ENCODE measurements at regions not wholly inside any gene's neighbourhood (a gene's known extent, or its start where the extent isn't known, plus 50 kb on each side); places are given as distances from the start of the nearest gene placed in this dataset.

DNA sequence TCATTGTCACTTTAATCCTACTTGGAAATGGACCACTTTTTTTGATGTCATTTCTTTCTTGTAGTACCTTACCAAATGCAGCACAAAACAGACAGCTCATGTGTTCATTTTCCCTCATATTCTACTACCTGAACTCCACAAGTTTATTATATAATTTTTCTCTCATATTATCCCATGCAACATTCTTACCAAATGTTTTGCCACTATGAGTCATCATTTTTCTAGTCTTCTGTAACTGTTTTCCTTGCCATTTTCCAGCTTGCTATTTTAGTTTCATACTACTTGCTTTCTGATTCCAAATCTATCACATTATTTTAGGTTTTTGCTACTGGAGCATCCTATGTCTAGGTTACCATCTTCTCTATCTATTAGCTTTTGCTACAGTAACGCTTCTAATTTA, 332.7 kb downstream of the ZFHX3 start:
- Histone ChIP-seq H3K9me3 (ENCODE audit: insufficient read depth, low read length) (peaks cover 20% of the 10 kb centered on the region; the same call in 1 of the 2 replicates), H3K36me3 (ENCODE audit: low read length) (0 out of 2 replicates have a peak, but pooled peaks cover 4% of the 10 kb centered on the region), H4K20me1 (ENCODE audit: low read depth, low read length) (no peaks in the 10 kb centered on the region), H3K4me2 (ENCODE audit: low read depth, low read length, poor library complexity, severe bottlenecking) (no peak overlapping the region), H3F3A (ENCODE audit: insufficient read depth) (no peaks in the 10 kb centered on the region), H3K27me3 (ENCODE audit: low read length) (no peaks in the 10 kb centered on the region), H3K79me2 (ENCODE audit: insufficient read depth, low read length) (no peaks in the 10 kb centered on the region), H3K4me3 (ENCODE audit: insufficient read depth, low read length, poor library complexity, severe bottlenecking) (no peak overlapping the region), H2AFZ (ENCODE audit: low read depth, low read length, severe bottlenecking) (no peak overlapping the region), H3K9ac (ENCODE audit: low read length) (no peak overlapping the region), H3K27ac (ENCODE audit: low read depth, low read length) (no peak overlapping the region), H3K9me2 (replicated peaks; ENCODE audit: insufficient read depth, low read length) (no peaks in the 10 kb centered on the region)
- TF ChIP-seq, protein P1, sequence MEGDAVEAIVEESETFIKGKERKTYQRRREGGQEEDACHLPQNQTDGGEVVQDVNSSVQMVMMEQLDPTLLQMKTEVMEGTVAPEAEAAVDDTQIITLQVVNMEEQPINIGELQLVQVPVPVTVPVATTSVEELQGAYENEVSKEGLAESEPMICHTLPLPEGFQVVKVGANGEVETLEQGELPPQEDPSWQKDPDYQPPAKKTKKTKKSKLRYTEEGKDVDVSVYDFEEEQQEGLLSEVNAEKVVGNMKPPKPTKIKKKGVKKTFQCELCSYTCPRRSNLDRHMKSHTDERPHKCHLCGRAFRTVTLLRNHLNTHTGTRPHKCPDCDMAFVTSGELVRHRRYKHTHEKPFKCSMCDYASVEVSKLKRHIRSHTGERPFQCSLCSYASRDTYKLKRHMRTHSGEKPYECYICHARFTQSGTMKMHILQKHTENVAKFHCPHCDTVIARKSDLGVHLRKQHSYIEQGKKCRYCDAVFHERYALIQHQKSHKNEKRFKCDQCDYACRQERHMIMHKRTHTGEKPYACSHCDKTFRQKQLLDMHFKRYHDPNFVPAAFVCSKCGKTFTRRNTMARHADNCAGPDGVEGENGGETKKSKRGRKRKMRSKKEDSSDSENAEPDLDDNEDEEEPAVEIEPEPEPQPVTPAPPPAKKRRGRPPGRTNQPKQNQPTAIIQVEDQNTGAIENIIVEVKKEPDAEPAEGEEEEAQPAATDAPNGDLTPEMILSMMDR (IDR thresholded peaks at IDR 0.05; ENCODE audit: insufficient read depth, low read length, poor library complexity, severe bottlenecking) = no peak
- no peak for TF ChIP-seq EZH2phosphoT487 (conservative IDR thresholded peaks at IDR 0.05; ENCODE audit: low read length)

DNA sequence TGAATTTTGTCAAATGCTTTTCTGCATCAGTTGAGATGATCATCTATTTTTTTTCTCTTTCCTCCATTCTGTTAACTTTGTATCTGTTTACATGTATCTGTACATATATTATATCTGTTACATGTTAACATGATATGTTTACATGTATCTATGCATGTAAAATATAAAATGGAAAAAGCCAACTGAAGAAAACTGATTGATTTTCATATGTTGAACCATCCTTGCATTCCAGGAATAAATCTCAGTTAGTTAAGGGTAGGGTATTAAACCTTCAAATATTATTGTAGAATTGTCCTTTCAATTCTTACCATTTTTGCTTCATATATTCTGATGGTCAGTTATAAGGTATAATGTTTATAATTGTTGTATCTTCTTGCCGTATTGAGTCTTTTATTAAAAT, 336.1 kb downstream of the ZFHX3 start:
- Histone ChIP-seq H3K9me2 (replicated peaks; ENCODE audit: insufficient read depth, low read length) (no peaks in the 10 kb centered on the region), H3K4me3 (ENCODE audit: insufficient read depth, low read length, poor library complexity, severe bottlenecking) (no peak overlapping the region), H3K4me2 (ENCODE audit: low read depth, low read length, poor library complexity, severe bottlenecking) (no peak overlapping the region), H3K27me3 (ENCODE audit: low read length) (no peaks in the 10 kb centered on the region), H3K9ac (ENCODE audit: low read length) (no peak overlapping the region), H3F3A (ENCODE audit: insufficient read depth) (no peaks in the 10 kb centered on the region), H3K9me3 (ENCODE audit: insufficient read depth, low read length) (peaks cover 20% of the 10 kb centered on the region; the same call in 1 of the 2 replicates), H3K79me2 (ENCODE audit: insufficient read depth, low read length) (no peaks in the 10 kb centered on the region), H3K36me3 (ENCODE audit: low read length) (0 out of 2 replicates have a peak, but pooled peaks cover 4% of the 10 kb centered on the region), H3K27ac (ENCODE audit: low read depth, low read length) (no peak overlapping the region), H2AFZ (ENCODE audit: low read depth, low read length, severe bottlenecking) (no peak overlapping the region), H4K20me1 (ENCODE audit: low read depth, low read length) (no peaks in the 10 kb centered on the region)
- no peak for TF ChIP-seq EZH2phosphoT487 (conservative IDR thresholded peaks at IDR 0.05; ENCODE audit: low read length)
- TF ChIP-seq, protein P1 (IDR thresholded peaks at IDR 0.05; ENCODE audit: insufficient read depth, low read length, poor library complexity, severe bottlenecking) = no peak

DNA sequence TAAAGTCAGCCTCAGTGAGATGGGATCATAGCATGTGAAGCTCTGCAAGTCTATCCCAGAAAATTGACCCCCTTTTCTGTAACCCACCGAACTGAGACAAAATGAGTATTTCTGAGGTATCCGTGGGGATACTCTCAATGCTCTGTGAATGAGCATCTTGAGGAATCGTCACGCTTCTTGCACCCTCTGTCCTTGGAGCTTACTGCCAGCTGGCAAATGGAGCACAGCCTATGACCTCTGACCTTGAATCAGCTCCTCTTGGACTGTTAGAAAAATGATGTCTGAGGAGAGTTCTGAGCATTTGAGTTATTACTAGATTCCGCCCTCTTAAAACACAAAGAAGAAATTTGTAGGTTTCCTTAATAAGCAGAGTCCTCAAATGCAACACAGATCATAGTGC, 342.1 kb downstream of the ZFHX3 start:
- no peak overlapping the region for H3K4me3 ChIP-seq (ENCODE audit: insufficient read depth, low read length, poor library complexity, severe bottlenecking)
- no peak overlapping the region for H3K4me2 ChIP-seq (ENCODE audit: low read depth, low read length, poor library complexity, severe bottlenecking)
- 0 out of 2 replicates have a peak, but pooled peaks cover 3% of the 10 kb centered on the region for H3K9me3 ChIP-seq (ENCODE audit: insufficient read depth, low read length)
- H2AFZ ChIP-seq (ENCODE audit: low read depth, low read length, severe bottlenecking) = no peak overlapping the region
- no peak overlapping the region for H3K9ac ChIP-seq (ENCODE audit: low read length)
- no peaks in the 10 kb centered on the region for H3F3A ChIP-seq (ENCODE audit: insufficient read depth)
- no peaks in the 10 kb centered on the region for H3K9me2 ChIP-seq (replicated peaks; ENCODE audit: insufficient read depth, low read length)
- no peak overlapping the region for H3K27ac ChIP-seq (ENCODE audit: low read depth, low read length)
- H3K79me2 ChIP-seq (ENCODE audit: insufficient read depth, low read length) = no peaks in the 10 kb centered on the region
- no peaks in the 10 kb centered on the region for H3K36me3 ChIP-seq (ENCODE audit: low read length)
- no peaks in the 10 kb centered on the region for H4K20me1 ChIP-seq (ENCODE audit: low read depth, low read length)
- H3K27me3 ChIP-seq (ENCODE audit: low read length) = no peaks in the 10 kb centered on the region
- no peak for TF ChIP-seq EZH2phosphoT487 (conservative IDR thresholded peaks at IDR 0.05; ENCODE audit: low read length)
- TF ChIP-seq, protein P1 (IDR thresholded peaks at IDR 0.05; ENCODE audit: insufficient read depth, low read length, poor library complexity, severe bottlenecking) = no peak
